T47D (cell line): ENCODE measurements at regions not wholly inside any gene's neighbourhood (a gene's known extent, or its start where the extent isn't known, plus 50 kb on each side); places are given as distances from the start of the nearest gene placed in this dataset.

Experiments used
- DNase-seq, 2 experiments: peaks; one replicate each; pipeline versions ENCODE4 v3.0.0 to v3.0.0-alpha.2; 2011 to 2012; ENCODE audit warnings: low read depth in 1 of 2, low spot score in 1 of 2
- JUND ChIP-seq: IDR thresholded peaks from 2 replicates; pipeline ENCODE4 v1.6.1; 2012; ENCODE audit warnings: low read depth
- in situ Hi-C: cut with HindIII; loops from 2 replicates; pipeline ENCODE4 v1.10.0; 2016; ENCODE audit warnings: low sequenced_read_pairs, low pct_unique_long_range_greater_than_20kb

GRCh38 chr6:80674669-80675068, 568.2 kb downstream of the BCKDHB start:
- in situ Hi-C loops, result no loop called here
- DNase-seq, result no peak
- no peak for TF ChIP-seq JUND

DNA sequence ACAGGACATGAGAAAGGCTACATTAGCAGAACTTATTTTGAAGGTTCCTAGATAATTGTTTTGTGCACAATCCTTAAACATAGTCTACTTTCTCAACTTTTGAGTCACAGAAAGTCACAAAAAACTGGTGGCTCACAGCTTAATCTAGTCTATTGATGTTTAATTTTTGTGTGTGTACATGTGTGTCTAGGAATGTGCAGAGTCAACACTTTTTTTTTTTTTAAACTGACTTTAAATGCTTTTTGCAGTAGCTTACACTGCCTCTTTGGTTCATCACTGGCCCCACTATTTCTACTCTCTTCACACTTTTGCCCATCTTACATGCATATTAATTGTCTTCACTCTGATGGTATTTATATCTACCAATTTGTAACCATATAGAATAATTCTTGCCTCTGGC, 566.9 kb downstream of the BCKDHB start:
- no peak for TF ChIP-seq JUND
- in situ Hi-C loops, result no loop called here
- no peak for DNase-seq

DNA sequence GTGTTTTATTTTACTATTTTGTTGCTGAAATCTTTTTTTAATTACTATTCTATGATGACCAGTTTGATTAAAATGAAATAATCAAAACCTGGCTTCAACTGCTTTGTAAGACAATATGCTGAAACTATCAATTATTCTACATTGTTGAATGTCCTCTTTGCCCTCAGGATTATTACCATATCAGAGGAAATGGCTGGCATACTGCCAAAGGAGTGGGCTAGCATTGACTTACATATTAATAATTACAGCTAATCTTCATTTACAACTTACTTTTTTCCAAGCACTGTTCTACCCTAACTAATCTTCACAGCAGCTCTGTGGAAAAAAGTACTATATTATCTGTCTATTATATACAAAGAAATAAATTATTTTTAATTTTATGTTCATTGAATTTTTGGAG, 560.5 kb downstream of the BCKDHB start:
- TF ChIP-seq JUND, result no peak
- DNase-seq, result no peak
- in situ Hi-C loops, result no loop called here

GRCh38 chr6:80658926-80659325, 552.5 kb downstream of the BCKDHB start:
- no peak for DNase-seq
- in situ Hi-C loops, result no loop called here
- TF ChIP-seq JUND, result no peak

DNA sequence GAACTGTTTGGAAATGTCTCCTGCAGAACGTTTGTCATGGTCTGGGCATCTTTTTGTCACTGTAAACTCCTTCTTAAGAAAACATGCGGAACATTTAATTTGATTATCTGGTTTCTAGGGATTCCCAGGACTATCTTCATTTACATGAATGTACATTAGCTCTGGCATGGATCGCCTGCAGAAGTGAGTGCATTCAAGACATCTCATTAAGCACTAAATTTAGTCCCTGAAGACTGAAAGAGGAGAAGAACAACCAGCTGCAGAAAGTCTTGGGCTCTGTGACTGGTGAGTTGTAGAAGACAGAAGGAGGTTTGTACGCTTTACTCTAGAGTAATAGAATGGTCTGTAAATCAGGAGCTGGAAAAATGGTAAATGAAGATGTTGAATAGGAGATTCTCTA, 540.7 kb downstream of the BCKDHB start:
- TF ChIP-seq JUND, result no peak
- in situ Hi-C loops, result no loop called here
- no peak for DNase-seq

DNA sequence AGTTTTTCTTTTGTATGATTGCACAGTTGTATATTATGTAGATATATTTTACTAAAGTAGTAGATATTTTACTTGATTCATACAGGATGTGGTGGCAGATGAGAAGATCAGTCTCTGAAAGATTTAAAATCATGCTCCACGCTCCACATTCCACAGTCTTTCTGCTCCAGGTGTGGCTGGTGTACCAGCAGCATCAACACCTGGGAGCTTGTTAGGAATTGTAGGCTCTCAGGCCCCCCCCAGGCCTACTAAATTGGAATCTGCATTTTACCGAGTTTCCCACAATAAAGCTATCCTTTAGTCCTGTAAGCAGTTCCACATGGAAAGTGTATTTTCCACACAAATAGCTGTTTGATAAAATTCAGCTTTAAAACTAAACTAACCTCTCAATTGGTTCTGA, 537.4 kb downstream of the BCKDHB start:
- no peak for TF ChIP-seq JUND
- in situ Hi-C loops, result no loop called here
- no peak for DNase-seq

DNA sequence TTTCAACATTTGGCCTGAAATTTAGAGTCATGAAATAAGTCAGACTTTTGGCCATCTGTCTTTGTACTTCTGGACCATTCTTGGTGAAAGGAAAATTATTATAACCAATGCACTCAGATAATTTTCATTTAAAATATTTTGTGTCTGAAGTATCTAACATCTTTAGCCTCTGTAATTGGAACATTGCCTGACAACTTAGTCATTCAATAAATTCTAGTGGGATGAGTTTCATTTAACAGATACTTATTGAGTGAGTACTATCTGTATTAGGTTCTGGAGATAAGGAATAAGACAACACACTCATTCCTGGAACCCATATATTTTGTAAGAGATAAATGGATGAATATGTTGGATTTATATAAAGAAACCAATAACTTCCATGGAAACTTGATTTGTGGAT, 536.0 kb downstream of the BCKDHB start:
- TF ChIP-seq JUND, result no peak
- in situ Hi-C loops, result no loop called here
- DNase-seq, result no peak

DNA sequence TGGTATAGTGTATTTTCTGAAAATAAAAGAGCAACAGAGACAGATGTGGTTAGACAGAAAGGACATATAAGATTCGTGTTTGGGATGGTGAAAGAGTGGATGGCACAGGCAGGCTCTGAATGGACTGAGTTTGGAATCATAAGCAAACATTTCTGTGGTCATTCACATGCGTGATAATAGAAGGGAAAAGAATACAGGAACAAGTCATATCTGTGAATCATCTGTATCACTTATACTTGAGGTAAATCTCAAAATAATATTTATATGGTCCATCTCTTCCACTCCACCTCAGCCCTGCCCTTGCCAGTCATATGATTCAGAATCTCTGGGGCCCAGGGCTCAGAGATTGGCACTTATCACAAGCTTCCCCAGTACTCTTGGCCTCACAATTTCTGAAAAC, 535.1 kb downstream of the BCKDHB start:
- no peak for DNase-seq
- in situ Hi-C loops, result no loop called here

GRCh38 chr6:80640176-80640575, 533.7 kb downstream of the BCKDHB start:
- DNase-seq, result no peak
- no peak for TF ChIP-seq JUND
- in situ Hi-C loops, result no loop called here

More for the DNA sequence above, 535.1 kb downstream of the BCKDHB start:
- TF ChIP-seq JUND, result no peak

- no peak for DNase-seq
- no peak for TF ChIP-seq JUND
- in situ Hi-C loops, result no loop called here
Measured at GRCh38 chr6:80639181-80639629, 532.7 kb downstream of the BCKDHB start.

DNA sequence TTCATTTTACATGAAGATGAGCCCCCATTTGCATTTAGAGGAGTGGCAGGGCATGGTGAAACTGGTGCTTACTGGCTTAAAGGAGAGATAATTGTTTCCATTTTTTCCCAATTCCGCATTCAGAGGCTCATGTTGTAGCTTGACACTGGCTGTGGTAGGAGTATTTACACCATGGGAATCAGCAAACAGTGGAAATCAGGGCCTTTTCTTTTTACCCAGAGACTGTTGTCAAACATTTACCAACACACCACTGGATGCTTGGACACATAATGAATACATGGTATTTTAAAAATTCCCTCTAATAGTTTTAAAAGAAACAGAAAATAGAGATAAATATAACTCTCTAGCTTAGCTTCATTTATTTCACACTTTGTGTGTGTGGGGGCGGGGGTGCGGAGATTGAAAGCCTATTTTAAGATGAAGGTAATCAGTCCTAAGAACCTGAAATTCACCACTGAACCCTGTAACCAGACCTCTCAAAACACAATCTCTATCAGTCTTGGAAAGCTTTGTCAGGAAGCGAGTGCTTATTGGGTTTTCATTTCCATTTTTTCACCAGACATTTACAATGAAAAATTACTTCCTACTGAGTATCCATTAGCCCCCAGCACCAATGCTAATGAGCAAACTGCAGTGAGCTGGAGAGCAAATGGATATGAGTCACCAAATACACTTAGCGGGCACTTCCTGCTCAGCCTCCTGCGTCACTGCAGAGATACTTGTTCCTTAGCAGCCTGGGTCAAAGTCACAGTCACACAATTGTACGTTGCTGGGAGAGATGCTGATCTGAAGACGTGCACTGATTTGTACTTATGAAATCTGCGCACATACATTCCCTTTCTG, 532.0 kb downstream of the BCKDHB start:
- DNase-seq, result peak in 1 of 2 experiments; percentile 43
- no peak for TF ChIP-seq JUND
- in situ Hi-C loops, result no loop called here

DNA sequence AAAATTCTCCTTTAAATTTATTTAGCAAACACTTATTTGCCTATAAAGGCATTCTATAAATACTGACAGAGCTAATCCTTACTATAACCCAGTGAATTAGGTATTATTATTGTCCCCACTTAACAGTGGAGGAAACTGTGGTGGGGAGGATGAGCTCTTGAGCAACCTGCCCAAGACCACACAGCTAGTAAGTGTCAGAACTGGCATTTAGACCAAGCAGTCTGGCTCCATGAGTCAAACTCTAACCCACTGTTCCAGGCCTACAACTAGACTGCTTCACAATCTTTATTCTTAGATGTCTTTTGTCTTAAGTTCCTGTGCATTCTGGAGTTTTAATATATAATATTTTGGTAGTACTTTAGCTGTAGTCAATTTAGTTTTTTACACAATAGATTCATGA, 530.8 kb downstream of the BCKDHB start:
- no peak for TF ChIP-seq JUND
- DNase-seq, result no peak
- in situ Hi-C loops, result no loop called here

DNA sequence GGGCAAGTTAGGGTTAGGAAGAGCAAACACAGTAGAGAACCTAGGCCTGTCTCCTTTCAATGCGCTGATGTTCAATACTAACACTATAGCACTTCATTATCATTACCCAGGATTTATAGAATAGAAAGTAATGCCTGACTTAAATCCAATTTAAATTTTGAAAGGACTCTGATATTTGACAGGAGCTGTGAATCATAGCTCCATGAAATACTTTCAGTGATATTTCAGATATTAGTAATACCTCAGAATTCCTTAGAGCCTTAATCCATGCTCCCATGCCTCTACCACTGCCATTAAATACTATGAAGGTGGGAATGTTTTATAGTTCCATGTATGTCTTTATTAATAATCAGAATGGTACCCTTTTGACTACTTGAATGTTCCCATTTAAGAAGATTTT, 530.2 kb downstream of the BCKDHB start:
- no peak for TF ChIP-seq JUND
- in situ Hi-C loops, result no loop called here

DNA sequence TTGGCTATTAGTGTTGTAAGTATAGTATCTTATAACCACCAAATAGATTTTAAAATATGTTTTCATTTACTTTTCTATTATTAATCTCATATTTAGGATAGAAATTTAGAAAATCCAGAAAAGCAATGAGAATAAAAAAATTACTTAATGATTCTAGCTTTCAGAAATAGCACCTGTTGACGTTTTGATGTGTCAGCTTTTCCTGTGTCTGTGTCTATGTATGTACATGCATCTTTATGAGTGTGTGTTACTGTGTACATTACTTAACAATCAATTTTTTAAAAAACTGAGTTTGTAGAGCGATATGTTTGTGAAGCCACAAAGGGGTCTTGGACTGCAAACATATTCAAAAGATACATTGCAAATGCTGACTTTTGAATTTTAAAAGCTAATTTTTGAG, 526.9 kb downstream of the BCKDHB start:
- no peak for TF ChIP-seq JUND
- no peak for DNase-seq
- in situ Hi-C loops, result no loop called here

More for the DNA sequence above, 530.2 kb downstream of the BCKDHB start:
- no peak for DNase-seq
